HEK293 (cell line): ENCODE measurements at regions not wholly inside any gene's neighbourhood (a gene's known extent, or its start where the extent isn't known, plus 50 kb on each side); places are given as distances from the start of the nearest gene placed in this dataset.

Experiments
- ZBTB17 ChIP-seq: fragments of 450-650 bp; formaldehyde crosslinking; IDR thresholded peaks from 2 replicates; pipeline ENCODE4 v1.5.1; 2016; ENCODE audit warnings: missing biosample characterization, missing genetic modification characterization
- ZNF354C ChIP-seq: fragments of 450-650 bp; formaldehyde crosslinking; IDR thresholded peaks from 2 replicates; pipeline ENCODE4 v1.5.1; 2016; ENCODE audit warnings: missing biosample characterization, missing genetic modification characterization, low read depth, borderline replicate concordance
- ZNF621 ChIP-seq: fragments of 450-650 bp; formaldehyde crosslinking; IDR thresholded peaks from 2 replicates; pipeline ENCODE4 v1.5.1; 2017; ENCODE audit warnings: missing biosample characterization, missing genetic modification characterization
- ZNF791 ChIP-seq: fragments of 450-650 bp; formaldehyde crosslinking; IDR thresholded peaks from 2 replicates; pipeline ENCODE4 v1.5.1; 2016; ENCODE audit warnings: missing biosample characterization, missing genetic modification characterization
- TF ChIP-seq, protein P1 (sequence below): fragments of 450-650 bp; formaldehyde crosslinking; IDR thresholded peaks from 2 replicates; pipeline ENCODE4 v1.5.1; 2016; ENCODE audit warnings: missing biosample characterization, missing genetic modification characterization
- TF ChIP-seq, protein P2 (sequence below): fragments of 450-650 bp; formaldehyde crosslinking; IDR thresholded peaks from 2 replicates; pipeline ENCODE4 v1.5.1; 2017; ENCODE audit warnings: missing biosample characterization, missing genetic modification characterization
- TF ChIP-seq, protein P3 (sequence below): fragments of 450-650 bp; formaldehyde crosslinking; IDR thresholded peaks from 2 replicates; pipeline ENCODE4 v1.5.1; 2016; ENCODE audit warnings: missing biosample characterization, missing genetic modification characterization

DNA sequence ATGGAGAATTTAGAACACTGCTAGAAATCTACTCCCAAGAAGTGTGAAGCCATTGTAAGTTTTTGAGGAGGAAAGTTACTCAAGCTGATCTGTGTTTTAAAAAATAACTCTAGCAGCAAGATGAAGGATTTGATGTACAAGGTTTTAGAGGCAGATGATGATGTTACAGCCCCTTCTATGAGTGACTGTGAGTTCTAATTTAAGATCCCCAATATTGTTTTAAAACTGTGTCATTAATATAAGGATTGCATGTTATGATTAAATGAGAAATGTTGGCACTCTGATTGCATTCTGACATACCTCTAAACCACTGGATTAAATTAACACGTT is 293.5 kb downstream of the ADGB start:
- TF ChIP-seq ZNF791 (tag by site-specific recombination) (no peak), ZNF354C (no peak), ZBTB17 (tag by site-specific recombination) (no peak), ZNF621 (tag by site-specific recombination) (no peak)
- TF ChIP-seq, protein P1, sequence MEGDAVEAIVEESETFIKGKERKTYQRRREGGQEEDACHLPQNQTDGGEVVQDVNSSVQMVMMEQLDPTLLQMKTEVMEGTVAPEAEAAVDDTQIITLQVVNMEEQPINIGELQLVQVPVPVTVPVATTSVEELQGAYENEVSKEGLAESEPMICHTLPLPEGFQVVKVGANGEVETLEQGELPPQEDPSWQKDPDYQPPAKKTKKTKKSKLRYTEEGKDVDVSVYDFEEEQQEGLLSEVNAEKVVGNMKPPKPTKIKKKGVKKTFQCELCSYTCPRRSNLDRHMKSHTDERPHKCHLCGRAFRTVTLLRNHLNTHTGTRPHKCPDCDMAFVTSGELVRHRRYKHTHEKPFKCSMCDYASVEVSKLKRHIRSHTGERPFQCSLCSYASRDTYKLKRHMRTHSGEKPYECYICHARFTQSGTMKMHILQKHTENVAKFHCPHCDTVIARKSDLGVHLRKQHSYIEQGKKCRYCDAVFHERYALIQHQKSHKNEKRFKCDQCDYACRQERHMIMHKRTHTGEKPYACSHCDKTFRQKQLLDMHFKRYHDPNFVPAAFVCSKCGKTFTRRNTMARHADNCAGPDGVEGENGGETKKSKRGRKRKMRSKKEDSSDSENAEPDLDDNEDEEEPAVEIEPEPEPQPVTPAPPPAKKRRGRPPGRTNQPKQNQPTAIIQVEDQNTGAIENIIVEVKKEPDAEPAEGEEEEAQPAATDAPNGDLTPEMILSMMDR (tag by site-specific recombination), result no peak
- TF ChIP-seq, protein P2, sequence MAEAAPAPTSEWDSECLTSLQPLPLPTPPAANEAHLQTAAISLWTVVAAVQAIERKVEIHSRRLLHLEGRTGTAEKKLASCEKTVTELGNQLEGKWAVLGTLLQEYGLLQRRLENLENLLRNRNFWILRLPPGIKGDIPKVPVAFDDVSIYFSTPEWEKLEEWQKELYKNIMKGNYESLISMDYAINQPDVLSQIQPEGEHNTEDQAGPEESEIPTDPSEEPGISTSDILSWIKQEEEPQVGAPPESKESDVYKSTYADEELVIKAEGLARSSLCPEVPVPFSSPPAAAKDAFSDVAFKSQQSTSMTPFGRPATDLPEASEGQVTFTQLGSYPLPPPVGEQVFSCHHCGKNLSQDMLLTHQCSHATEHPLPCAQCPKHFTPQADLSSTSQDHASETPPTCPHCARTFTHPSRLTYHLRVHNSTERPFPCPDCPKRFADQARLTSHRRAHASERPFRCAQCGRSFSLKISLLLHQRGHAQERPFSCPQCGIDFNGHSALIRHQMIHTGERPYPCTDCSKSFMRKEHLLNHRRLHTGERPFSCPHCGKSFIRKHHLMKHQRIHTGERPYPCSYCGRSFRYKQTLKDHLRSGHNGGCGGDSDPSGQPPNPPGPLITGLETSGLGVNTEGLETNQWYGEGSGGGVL (tag by site-specific recombination), result no peak
- TF ChIP-seq, protein P3, sequence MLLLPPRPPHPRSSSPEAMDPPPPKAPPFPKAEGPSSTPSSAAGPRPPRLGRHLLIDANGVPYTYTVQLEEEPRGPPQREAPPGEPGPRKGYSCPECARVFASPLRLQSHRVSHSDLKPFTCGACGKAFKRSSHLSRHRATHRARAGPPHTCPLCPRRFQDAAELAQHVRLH (tag by site-specific recombination), result no peak
